Immature natural killer cell (primary cell): ENCODE measurements at regions not wholly inside any gene's neighbourhood (a gene's known extent, or its start where the extent isn't known, plus 50 kb on each side); places are given as distances from the start of the nearest gene placed in this dataset.

ENCODE experiments used
- DNase-seq, 3 donors: peaks; one replicate each; pipeline ENCODE4 v3.0.0; 2022; ENCODE audit warnings: mixed read lengths in 1 of 3
- H3K27ac Mint-ChIP-seq, 6 donors: one replicate each; pipeline ENCODE4 v1.8.0; 2020; ENCODE audit warnings: mixed read lengths in 6 of 6, mild to moderate bottlenecking in 5 of 6, inconsistent platforms in 4 of 6, moderate library complexity in 3 of 6
- H3K27me3 Mint-ChIP-seq, 3 donors: one replicate each; pipeline ENCODE4 v1.8.0; 2020 to 2021; ENCODE audit warnings: low read depth in 3 of 3, mild to moderate bottlenecking in 3 of 3, mixed read lengths in 3 of 3, moderate library complexity in 3 of 3, inconsistent platforms in 1 of 3
- H3K36me3 Mint-ChIP-seq, 3 donors: one replicate each; pipeline ENCODE4 v1.8.0; 2020; ENCODE audit warnings: mixed read lengths in 3 of 3, inconsistent platforms in 2 of 3, mild to moderate bottlenecking in 2 of 3
- H3K4me1 Mint-ChIP-seq, 2 donors: one replicate each; pipeline ENCODE4 v1.8.0; 2020; ENCODE audit warnings: inconsistent platforms in 2 of 2, mild to moderate bottlenecking in 2 of 2, mixed read lengths in 2 of 2, moderate library complexity in 1 of 2
- H3K4me3 Mint-ChIP-seq, 5 donors: one replicate each; pipeline ENCODE4 v1.8.0; 2020; ENCODE audit warnings: mild to moderate bottlenecking in 5 of 5, mixed read lengths in 5 of 5, inconsistent platforms in 3 of 5, moderate library complexity in 3 of 5
- H3K9me3 Mint-ChIP-seq, 6 donors: one replicate each; pipeline ENCODE4 v1.8.0; 2020; ENCODE audit warnings: mild to moderate bottlenecking in 6 of 6, mixed read lengths in 6 of 6, inconsistent platforms in 4 of 6, moderate library complexity in 3 of 6

DNA sequence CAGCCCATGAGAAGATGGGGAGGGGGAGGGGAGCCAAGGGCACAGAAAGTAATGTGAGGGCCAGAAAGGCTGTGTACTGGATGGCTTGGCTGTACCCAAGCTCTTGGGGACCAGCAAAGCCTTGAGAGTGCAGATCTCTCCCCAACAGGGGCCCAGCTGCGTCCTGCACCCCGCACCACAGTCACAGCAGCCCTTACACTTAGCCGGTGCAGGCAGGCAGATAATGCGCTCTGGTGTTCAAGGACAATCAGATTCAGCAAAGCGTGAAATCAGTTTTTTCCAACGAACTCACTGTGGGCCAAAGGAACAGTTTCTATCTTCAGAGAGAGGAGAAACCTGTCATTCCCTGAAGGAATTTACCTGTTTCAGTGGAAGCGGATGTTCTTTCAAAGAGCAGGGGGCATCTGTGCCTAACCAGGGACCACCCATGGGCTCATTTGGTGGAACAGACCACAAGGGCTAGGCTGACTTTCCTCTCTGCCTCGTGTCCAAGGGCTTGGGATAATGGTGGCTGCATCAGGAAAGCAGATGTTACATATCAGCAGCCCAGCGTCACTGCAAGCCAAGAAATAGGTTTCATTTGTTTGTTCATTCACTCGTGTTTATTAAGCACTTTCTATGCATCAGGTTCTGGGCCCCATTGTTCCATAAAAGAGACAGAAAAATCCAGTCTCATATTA is 81.2 kb upstream of the SPON1 start:
- DNase-seq = no peak
- H3K27me3 Mint-ChIP-seq = peaks cover 0 to 3% (median 3%) of the 10 kb centered on the region in 3 donors
- no peaks in the 10 kb centered on the region for H3K9me3 Mint-ChIP-seq
- no peak overlapping the region for H3K27ac Mint-ChIP-seq
- H3K4me1 Mint-ChIP-seq = no peaks in the 10 kb centered on the region
- H3K4me3 Mint-ChIP-seq = no peak overlapping the region
- no peaks in the 10 kb centered on the region for H3K36me3 Mint-ChIP-seq

DNA sequence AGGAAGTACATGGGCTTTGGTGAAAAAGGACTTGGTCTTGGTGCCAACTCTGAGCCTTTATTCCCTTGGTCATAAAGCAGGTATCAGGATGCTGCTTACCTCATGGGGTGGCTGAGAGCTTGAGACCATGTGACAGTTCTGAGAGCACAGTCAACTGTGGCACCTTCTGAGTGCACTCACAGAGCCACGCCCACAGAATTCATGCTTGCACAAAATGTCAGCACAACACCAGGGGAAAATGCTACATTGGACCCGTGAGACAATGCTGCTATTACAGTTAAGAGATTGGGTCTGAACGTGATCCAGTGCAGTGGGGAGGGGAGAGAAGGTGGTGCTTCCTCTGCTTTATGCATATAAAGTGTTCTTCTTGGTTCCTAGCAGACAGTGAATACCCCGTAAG is 79.5 kb upstream of the SPON1 start:
- Mint-ChIP-seq H3K9me3 (no peaks in the 10 kb centered on the region), H3K36me3 (no peaks in the 10 kb centered on the region), H3K4me1 (no peaks in the 10 kb centered on the region), H3K27me3 (peaks cover 0 to 3% (median 3%) of the 10 kb centered on the region in 3 donors), H3K4me3 (no peak overlapping the region), H3K27ac (no peak overlapping the region)
- no peak for DNase-seq

DNA sequence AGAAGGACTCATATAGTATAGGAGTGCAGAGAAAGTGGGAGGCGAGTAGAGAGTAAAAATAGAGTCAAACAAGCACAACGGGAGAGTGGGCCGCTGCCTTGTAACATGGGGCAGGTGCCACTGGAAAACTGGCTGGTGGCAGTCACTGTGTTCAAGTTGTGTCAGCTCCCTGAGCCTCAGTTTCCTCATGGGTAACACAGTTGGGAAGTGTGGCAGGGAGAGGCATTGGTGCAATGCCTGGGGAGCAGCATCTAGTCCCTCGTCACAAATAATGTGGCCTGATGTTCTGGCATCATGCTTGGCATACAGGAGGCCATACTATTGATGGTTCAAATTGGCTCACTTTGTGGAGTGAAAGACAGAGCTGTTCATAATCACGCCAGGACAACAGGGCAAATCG is 78.9 kb upstream of the SPON1 start:
- Mint-ChIP-seq H3K4me3 (no peak overlapping the region), H3K27ac (no peak overlapping the region)

DNA sequence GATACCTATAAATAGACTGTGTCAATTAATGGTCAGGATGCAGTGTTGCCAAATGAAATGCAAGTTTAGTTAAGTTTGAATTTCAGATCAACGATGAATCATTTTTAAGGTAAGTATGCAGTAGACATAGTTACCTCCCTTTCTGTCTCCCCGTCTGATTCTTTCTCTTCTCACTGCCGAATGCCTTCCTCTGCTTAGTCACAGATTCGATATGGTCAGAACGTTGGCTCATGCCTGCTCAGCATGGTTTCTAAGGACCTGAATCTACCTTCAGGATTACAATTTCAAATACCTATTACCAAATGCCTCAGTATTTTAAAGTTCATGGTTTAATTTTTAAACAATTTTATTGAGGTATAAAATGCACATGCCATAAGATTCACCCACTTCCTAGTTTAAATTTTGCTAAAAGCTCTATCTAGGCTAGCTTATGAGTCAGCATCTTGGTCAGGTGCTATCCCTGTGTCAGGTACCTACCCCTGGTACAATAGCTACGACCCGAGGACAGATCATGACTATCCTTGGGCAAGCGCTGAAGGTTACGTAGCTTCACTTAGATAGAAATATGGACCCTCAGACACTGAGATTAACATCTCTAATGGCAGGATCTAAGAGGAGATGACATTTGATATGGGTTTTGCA is 78.2 kb upstream of the SPON1 start:
- H3K27ac Mint-ChIP-seq = no peak overlapping the region
- no peak for DNase-seq
- H3K36me3 Mint-ChIP-seq = no peaks in the 10 kb centered on the region
- H3K9me3 Mint-ChIP-seq = no peaks in the 10 kb centered on the region
- no peaks in the 10 kb centered on the region for H3K4me1 Mint-ChIP-seq
- no peaks in the 10 kb centered on the region for H3K27me3 Mint-ChIP-seq
- no peak overlapping the region for H3K4me3 Mint-ChIP-seq

More for the DNA sequence above, 78.9 kb upstream of the SPON1 start:
- Mint-ChIP-seq H3K9me3 (no peaks in the 10 kb centered on the region), H3K4me1 (no peaks in the 10 kb centered on the region), H3K36me3 (no peaks in the 10 kb centered on the region), H3K27me3 (peaks cover 0 to under 1% (median under 1%) of the 10 kb centered on the region in 3 donors)
- DNase-seq = no peak

DNA sequence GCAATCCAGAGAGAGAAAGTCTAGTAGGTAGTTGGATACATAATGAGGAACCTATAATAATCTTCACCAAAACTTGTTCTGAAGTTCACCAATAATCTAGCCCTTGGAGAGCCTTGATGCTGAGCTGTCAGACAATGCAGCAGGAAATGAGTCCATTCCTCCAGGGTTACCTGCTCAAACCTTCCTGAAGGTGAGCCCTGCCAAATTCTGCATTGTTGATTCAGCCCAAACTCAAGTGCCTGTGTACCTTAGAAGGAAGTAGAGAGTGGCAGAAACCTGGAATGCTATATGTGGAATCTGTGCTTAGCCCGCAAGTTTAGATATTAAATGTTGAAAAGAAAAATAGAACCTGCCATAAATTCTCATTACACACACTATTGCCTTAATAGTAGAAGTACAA is 77.4 kb upstream of the SPON1 start:
- Mint-ChIP-seq H3K4me1 (no peaks in the 10 kb centered on the region), H3K27me3 (no peaks in the 10 kb centered on the region), H3K27ac (no peak overlapping the region), H3K36me3 (no peaks in the 10 kb centered on the region), H3K4me3 (no peak overlapping the region), H3K9me3 (no peaks in the 10 kb centered on the region)
- DNase-seq = no peak

DNA sequence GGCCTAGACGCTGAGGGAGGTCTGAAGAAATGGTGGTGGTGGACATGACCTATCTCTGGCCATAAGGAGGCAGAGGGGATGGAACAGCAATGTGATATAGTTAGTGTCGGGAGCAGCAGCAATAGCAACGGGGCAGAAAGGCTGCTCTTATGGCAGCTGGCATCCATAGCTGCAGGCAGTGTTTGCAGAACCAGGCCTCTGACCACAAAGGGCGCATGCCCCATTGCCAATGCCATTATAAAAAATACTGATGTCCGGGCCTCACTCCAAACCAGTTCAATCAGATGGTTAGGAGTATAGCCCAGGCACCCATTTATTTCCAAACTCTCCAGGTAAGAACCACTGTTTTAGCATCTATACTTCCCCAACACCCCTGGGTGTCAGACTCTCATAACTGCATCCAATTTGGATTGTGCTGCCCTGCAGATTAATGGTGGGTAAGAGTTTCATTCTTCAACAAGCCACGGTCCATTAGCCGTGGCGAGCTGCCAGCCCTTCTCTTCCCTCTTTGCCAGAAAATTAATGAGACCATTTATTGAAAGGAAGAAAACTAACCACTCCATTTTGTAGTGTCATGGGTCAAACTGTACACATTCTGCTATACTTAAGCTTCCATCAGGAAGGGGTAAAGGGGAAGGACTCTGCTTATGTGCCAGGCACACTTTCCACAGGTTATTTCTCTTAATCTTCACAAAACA is 72.8 kb upstream of the SPON1 start:
- H3K4me1 Mint-ChIP-seq = peaks cover 0 to 2% of the 10 kb centered on the region in 2 donors
- no peaks in the 10 kb centered on the region for H3K36me3 Mint-ChIP-seq
- H3K27ac Mint-ChIP-seq = no peak overlapping the region
- no peak overlapping the region for H3K4me3 Mint-ChIP-seq
- H3K27me3 Mint-ChIP-seq = peaks cover 0 to 3% (median 2%) of the 10 kb centered on the region in 3 donors
- no peaks in the 10 kb centered on the region for H3K9me3 Mint-ChIP-seq
- no peak for DNase-seq

DNA sequence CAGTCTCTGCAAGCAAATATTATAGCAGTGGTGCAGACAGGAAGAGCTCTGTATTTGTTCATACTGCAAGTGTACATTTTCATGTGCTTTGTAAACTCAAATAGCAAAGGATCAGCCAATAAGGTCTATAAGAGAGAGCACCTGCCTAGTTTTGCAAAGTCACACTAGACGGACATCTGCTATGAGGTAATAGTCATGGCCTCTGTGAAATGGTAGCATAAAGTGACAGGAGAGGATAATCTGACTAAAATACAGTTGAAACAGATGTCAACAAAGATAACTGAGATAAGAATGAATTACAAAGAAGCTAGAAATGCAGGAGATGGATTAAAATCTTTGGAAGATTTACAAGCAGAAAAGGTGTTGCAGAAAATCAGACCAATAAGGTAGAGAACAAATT is 70.6 kb upstream of the SPON1 start:
- peaks cover 0 to 10% (median 0%) of the 10 kb centered on the region in 3 donors for H3K36me3 Mint-ChIP-seq
- peaks cover 0 to 7% (median 2%) of the 10 kb centered on the region in 3 donors for H3K27me3 Mint-ChIP-seq
- peaks cover 0 to 2% of the 10 kb centered on the region in 2 donors for H3K4me1 Mint-ChIP-seq
- H3K9me3 Mint-ChIP-seq = no peaks in the 10 kb centered on the region
- H3K4me3 Mint-ChIP-seq = no peak overlapping the region
- H3K27ac Mint-ChIP-seq = no peak overlapping the region
- DNase-seq = no peak

DNA sequence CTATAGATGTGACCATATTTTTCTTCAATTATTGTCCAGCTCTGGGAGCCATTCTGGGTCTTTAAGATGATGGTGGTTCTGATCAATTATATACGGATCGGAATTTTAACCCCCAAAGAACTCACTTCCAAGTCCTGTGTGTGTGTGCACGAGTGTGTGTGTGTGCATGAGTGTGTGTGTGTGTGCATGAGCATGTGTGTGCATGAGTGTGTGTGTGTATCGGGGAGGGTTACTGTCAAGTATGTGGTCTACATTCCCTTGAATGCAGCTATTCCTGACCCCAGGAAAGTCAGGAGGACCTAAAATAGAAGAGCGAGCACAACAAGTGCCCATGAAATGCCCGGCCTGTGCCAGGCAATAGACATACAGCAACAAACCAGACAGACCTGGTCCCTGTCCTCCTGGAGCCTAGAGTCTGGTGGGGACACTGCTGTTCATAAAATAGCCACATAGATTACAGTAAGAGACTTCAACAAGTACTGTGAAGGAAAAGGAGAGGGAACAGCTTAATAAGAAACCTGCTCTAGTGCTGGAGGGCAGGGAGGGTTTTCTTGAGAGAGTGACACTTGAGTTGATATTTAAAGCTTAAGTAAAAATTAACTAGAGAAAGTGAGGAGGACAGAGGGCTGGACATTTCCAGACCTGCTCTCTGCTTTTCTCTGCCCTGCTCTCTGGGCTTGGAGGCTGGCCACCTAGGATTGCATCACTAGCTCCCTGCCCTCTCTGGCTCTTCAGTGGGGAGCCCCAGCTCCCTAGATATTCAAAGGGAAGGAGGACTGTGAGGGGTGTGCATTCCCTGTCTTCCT is 66.1 kb upstream of the SPON1 start:
- Mint-ChIP-seq H3K36me3 (peaks cover 0 to 10% (median 0%) of the 10 kb centered on the region in 3 donors), H3K27me3 (peaks cover 2 to 10% (median 6%) of the 10 kb centered on the region in 3 donors), H3K9me3 (no peaks in the 10 kb centered on the region), H3K27ac (peak overlapping the region in 2 of 6 donors; percentile 17 to 28), H3K4me3 (no peak overlapping the region), H3K4me1 (peaks cover 0 to 2% of the 10 kb centered on the region in 2 donors)
- no peak for DNase-seq

DNA sequence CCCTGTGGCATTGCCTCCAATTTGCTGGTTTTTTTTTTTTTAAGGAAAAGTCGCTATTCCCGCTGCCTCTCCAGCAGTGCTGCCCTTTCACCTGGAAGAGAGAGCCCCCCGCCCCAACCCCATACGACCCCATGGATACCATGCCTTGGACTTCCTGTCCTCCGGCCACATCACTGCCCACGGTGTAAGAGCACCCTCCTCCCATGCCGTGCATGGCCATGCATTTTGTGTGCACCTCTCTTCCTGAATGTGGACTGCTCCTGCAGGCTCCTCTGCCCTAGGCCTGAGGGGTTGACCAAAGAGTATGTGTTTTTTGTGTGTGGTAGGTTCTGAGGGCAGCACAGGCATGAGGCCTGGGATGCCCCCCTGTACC is 65.6 kb upstream of the SPON1 start:
- Mint-ChIP-seq H3K4me3 (no peak overlapping the region), H3K36me3 (peaks cover 0 to 10% (median 0%) of the 10 kb centered on the region in 3 donors), H3K9me3 (no peaks in the 10 kb centered on the region), H3K4me1 (peaks cover 0 to 2% of the 10 kb centered on the region in 2 donors), H3K27ac (no peak overlapping the region), H3K27me3 (peaks cover 2 to 10% (median 6%) of the 10 kb centered on the region in 3 donors)
- DNase-seq = no peak

DNA sequence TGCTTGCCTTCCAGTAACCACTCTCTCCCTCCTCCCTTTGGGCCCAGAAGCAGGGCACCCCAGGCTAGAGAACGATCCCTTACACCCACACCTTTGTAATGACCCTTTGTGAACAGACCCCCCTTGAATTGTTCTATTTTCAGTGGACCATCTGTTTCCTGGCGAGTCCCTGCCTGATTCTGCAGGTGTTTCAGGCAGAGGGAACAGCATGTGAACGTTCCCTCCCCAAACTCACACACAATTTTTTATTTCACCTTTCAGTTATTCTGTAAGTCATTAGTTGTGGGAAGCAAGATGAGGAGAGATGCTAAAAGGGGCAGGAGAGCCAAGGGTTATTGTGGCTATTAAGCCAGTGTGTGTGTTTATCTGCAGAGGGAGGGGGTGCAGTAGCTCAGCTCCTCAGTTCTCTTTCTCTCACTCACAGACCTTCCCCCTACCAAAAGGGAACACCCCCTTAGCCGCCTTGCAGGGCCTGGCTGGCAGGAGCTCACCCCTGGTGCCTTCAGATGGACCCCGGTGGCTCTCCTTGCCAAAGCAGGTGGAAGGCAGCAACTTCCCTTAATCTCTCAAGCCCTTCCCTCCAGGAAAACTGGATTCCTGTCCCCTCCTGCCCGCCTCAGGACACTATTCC is 64.8 kb upstream of the SPON1 start:
- Mint-ChIP-seq H3K36me3 (peaks cover 0 to 10% (median 0%) of the 10 kb centered on the region in 3 donors), H3K27ac (peak overlapping the region in 1 of 6 donors; percentile 25), H3K27me3 (peaks cover 2 to 9% (median 6%) of the 10 kb centered on the region in 3 donors), H3K4me1 (peaks cover 0 to 2% of the 10 kb centered on the region in 2 donors), H3K9me3 (no peaks in the 10 kb centered on the region), H3K4me3 (no peak overlapping the region)
- DNase-seq = no peak

DNA sequence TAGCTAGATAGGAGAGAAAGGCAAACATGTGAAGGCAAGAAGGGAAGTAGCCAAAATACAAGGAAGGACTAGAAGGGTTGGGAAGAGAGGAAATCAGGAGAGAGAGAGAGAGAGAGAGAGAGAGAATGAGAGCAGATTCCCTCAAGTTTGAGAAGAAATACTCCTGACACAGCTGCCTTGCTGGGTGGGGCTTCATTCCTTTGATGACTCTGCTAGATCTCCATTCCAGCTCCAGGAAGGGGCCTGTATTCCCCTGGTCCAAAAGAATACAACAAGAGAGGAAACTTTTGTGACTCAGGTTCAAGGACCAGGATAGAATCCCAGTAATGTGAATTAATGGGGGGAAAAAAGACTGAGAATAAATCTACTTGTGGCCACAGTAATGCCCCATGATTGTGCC is 62.9 kb upstream of the SPON1 start:
- DNase-seq = no peak
- H3K4me1 Mint-ChIP-seq = no peaks in the 10 kb centered on the region
- H3K27ac Mint-ChIP-seq = no peak overlapping the region
- H3K9me3 Mint-ChIP-seq = no peaks in the 10 kb centered on the region
- peaks cover 2 to 7% (median 7%) of the 10 kb centered on the region in 3 donors for H3K27me3 Mint-ChIP-seq
- peaks cover 0 to 10% (median 0%) of the 10 kb centered on the region in 3 donors for H3K36me3 Mint-ChIP-seq
- H3K4me3 Mint-ChIP-seq = no peak overlapping the region

DNA sequence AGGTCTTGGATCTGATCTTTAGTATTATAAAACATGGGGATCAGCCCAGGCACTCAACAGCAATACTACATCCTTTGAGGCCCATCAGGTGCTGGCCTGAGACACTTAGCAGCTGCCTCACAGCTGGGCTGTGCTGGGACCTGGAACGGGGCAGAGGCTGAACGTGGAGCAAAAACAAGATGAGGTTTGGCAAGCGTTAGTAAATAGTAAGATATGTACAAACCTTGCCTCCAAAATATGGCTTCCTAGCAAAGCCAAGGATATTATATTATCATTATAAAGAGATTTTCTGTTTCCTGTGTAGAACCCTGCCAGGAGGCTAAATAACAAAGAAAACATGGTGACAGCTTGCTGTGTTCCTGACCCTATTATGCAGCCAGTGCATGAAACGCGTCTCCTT is 60.0 kb upstream of the SPON1 start:
- Mint-ChIP-seq H3K4me1 (no peaks in the 10 kb centered on the region), H3K36me3 (peaks cover 0 to 6% (median 4%) of the 10 kb centered on the region in 3 donors), H3K9me3 (peaks cover 0 to 12% (median 9%) of the 10 kb centered on the region in 6 donors), H3K27me3 (peaks cover 2 to 4% (median 2%) of the 10 kb centered on the region in 3 donors), H3K4me3 (no peak overlapping the region), H3K27ac (no peak overlapping the region)
- DNase-seq = no peak

DNA sequence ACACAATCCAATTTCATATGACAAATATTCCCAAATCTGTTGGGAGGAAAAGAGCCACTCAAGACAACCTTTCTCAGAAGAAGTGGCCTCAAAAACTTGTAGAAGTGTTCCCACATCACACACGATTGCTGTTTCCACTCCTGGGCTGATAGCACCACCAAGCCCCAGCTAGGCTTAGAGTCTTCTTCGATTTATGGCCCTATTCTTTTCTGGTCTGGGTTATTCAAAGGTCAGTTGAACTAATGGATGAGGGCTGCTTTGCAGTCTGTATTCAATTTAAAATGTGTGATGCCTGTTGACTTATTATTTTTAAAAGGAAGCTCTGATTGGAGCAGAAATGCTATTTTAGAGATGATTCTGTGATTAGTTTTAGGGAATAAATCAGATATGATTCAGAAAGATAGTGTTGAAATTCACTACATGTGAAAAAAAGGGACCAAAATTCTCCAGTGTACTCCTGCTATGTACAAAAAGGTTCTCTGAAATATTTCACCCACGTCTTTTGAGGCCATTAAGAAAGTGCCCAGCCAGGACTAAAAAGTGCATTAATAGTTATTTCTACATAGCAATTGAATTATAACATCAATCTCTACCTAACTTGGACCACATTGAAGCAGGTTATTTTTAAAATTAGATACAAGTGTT is 57.3 kb upstream of the SPON1 start:
- Mint-ChIP-seq H3K4me1 (no peaks in the 10 kb centered on the region), H3K4me3 (no peak overlapping the region), H3K27me3 (peaks cover 0 to 7% (median 3%) of the 10 kb centered on the region in 3 donors), H3K27ac (no peak overlapping the region), H3K36me3 (peaks cover 0 to 17% (median 4%) of the 10 kb centered on the region in 3 donors), H3K9me3 (peaks cover 8 to 14% (median 9%) of the 10 kb centered on the region in 6 donors)
- no peak for DNase-seq
